ENCODE measurements at regions not wholly inside any gene's neighbourhood (a gene's known extent, or its start where the extent isn't known, plus 50 kb on each side); places are given as distances from the start of the nearest gene placed in this dataset.

DNA sequence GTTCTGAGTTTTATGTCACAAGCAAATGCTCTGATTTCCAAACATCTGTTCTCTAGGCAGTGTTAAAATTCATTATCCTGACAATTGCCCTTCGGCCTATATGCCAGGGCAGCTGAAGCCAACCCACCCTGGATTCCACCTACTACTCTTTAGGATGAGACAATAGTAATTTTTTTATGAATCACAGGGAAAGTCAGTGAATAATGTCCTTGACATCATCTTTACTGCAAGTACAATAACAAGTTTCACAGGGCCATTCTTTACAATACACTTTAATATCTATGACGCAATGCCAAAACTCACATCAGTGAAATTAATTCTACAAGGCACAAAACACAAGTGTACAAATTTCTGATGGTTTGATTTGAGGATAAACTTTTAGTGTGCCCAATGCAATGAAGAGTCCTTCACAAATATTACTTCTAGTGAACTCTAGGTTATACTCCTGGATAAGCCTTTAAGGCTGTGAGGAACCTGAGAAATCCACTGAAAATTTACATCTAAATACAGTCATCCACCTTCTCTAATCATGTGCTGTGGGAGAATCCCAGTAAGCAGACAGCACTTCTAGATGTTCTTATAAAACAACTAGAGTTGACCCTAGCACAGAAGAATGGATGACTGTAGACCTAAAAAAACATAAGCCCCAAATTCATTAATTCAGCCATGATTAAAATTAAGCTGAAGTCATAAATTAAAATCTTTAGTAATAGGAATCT, 77.3 kb upstream of the CTLA4 start:
- H3K4me3 ChIP-seq = no peak overlapping the region
- ChIA-PET CTCF (interaction anchor here (0.6 to 1.8 kb wide), 2 partner anchors 25 to 357 kb away, joined by 3 to 4 read pairs; no protein-coding TSS in a partner anchor), POLR2A (no interaction called here), SMC1A (ENCODE audit: uncharacterized antibody, unreplicated experiment) (no interaction called here), RAD21 (ENCODE audit: unreplicated experiment) (no interaction called here)
- in situ Hi-C loops (cut with MboI) (no loop called here), intact Hi-C loops (cut with micrococcal nuclease; ENCODE audit: unreplicated experiment) (no loop called here)
- no peak overlapping the region for H3K9ac ChIP-seq (ENCODE audit: control insufficient read depth, insufficient read depth, low read length)
- BruUV-seq (replicated peaks) = no TSS peak
- no peaks in the 10 kb centered on the region for H3K79me2 ChIP-seq (ENCODE audit: control insufficient read depth, insufficient read depth, low read length)
- no peak overlapping the region for H3K4me2 ChIP-seq (ENCODE audit: control insufficient read depth, insufficient read depth)
- H3K9me3 ChIP-seq (replicated peaks; ENCODE audit: control insufficient read depth, insufficient read depth, low read length) = no peaks in the 10 kb centered on the region
- FAIRE-seq = no peak
- 80% methylated on average over 2 of the region's 2 CpGs for WGBS (ENCODE audit: insufficient coverage, insufficient replicate concordance, low lambda C conversion rate, missing lambda C conversion rate)
- no peaks in the 10 kb centered on the region for H4K20me1 ChIP-seq (ENCODE audit: control insufficient read depth, insufficient read depth)
- H2AFZ ChIP-seq (ENCODE audit: control insufficient read depth, low read depth, low read length) = no peak overlapping the region
- H3K27me3 ChIP-seq (replicated peaks in 1 of 2; ENCODE audit: control insufficient read depth in 2 of 2, insufficient read depth in 2 of 2, low read length in 1 of 2) = peaks cover 0 to 2% of the 10 kb centered on the region in 2 experiments; a peak in 2 of 4 replicates
- TF ChIP-seq TARDBP (IDR thresholded peaks at IDR 0.05; ENCODE audit: borderline replicate concordance) = no peak
- TF ChIP-seq SIN3A (IDR thresholded peaks at IDR 0.05; ENCODE audit: low read depth, low read length) = no peak
- no peak for TF ChIP-seq NFXL1 (IDR thresholded peaks at IDR 0.05; ENCODE audit: borderline replicate concordance)
- no peak for TF ChIP-seq POLR2A (IDR thresholded peaks at IDR 0.05; ENCODE audit: low read depth, low read length)
- no peak for TF ChIP-seq NFYA (IDR thresholded peaks at IDR 0.05; ENCODE audit: borderline replicate concordance, low read depth, low read length)
- TF ChIP-seq EED (IDR thresholded peaks at IDR 0.05; ENCODE audit: low read depth) = no peak
- TF ChIP-seq IKZF1 (conservative IDR thresholded peaks at IDR 0.05) = no peak
- TF ChIP-seq ZNF207 (IDR thresholded peaks at IDR 0.05; ENCODE audit: borderline replicate concordance) = no peak
- no peak for TF ChIP-seq PRDM15 (CRISPR knock-in tag; IDR thresholded peaks at IDR 0.05)
- no peak for TF ChIP-seq MTA2 (IDR thresholded peaks at IDR 0.05; ENCODE audit: low read depth)
- no peak for TF ChIP-seq ZNF24 (IDR thresholded peaks at IDR 0.05)
- no peak for TF ChIP-seq HDAC2 (IDR thresholded peaks at IDR 0.05)
- no peak for TF ChIP-seq RAD21 (IDR thresholded peaks at IDR 0.05; ENCODE audit: insufficient read depth, low read depth, low read length)
- no peak for TF ChIP-seq SMAD1 (IDR thresholded peaks at IDR 0.05; ENCODE audit: low read depth, partially characterized antibody)
- TF ChIP-seq JUND (IDR thresholded peaks at IDR 0.05; ENCODE audit: low read depth, low read length) = no peak
- TF ChIP-seq SUPT20H (IDR thresholded peaks at IDR 0.05; ENCODE audit: borderline replicate concordance, control insufficient read depth, low read depth, low read length) = no peak
- no peak for TF ChIP-seq ETV6 (conservative IDR thresholded peaks at IDR 0.05 in 1 of 2, IDR thresholded peaks at IDR 0.05 in 1 of 2; ENCODE audit: borderline replicate concordance in 1 of 2, low read depth in 1 of 2)
- DNase-seq (ENCODE audit: low read depth, low spot score) = no peak
- H3K36me3 ChIP-seq (ENCODE audit: control insufficient read depth in 2 of 2, insufficient read depth in 2 of 2, low read length in 1 of 2) = no peaks in the 10 kb centered on the region
- H3K4me1 ChIP-seq (ENCODE audit: control insufficient read depth, insufficient read depth, low read length) = no peaks in the 10 kb centered on the region
- no peak for ATAC-seq
- H3K27ac ChIP-seq (ENCODE audit: control insufficient read depth, insufficient read depth) = no peak overlapping the region
